Right cardiac atrium (tissue), 5 donors: ENCODE measurements at regions not wholly inside any gene's neighbourhood (a gene's known extent, or its start where the extent isn't known, plus 50 kb on each side); places are given as distances from the start of the nearest gene placed in this dataset.

ENCODE experiments used
- ATAC-seq, 2 donors: fragments of 200-7000 bp; cut with Tn5 transposase; one replicate each; pipeline versions ENCODE4 v1.8.0 to v1.9.1; 2020; ENCODE audit warnings: moderate library complexity in 2 of 2, mild to moderate bottlenecking in 1 of 2
- DNase-seq, 3 donors: peaks; one replicate each; pipeline ENCODE4 v3.0.0-alpha.2; 2020
- H3K27ac ChIP-seq: one replicate; pipeline ENCODE4 v1.5.1; 2013; ENCODE audit warnings: mild to moderate bottlenecking, low read length, control low read depth, moderate library complexity
- H3K27me3 ChIP-seq: one replicate; pipeline ENCODE4 v1.6.1; 2013; ENCODE audit not compliant: control insufficient read depth, insufficient read depth
- H3K4me1 ChIP-seq: one replicate; pipeline ENCODE4 v1.6.1; 2013; ENCODE audit warnings: low read length; ENCODE audit not compliant: control insufficient read depth, insufficient read depth
- H3K4me3 ChIP-seq: one replicate; pipeline ENCODE4 v1.5.1; 2013; ENCODE audit warnings: low read length, control low read depth
- H3K9me3 ChIP-seq: one replicate; pipeline ENCODE4 v1.6.1; 2013; ENCODE audit warnings: low read length; ENCODE audit not compliant: control insufficient read depth
- WGBS: extraction: QIAGEN DNeasy Blood & Tissue Kit; methylation state at CpG from one replicate; pipeline ENCODE4 v1.1.7; 2013; 5-methylcytosine and 5-hydroxymethylcytosine counted together
- intact Hi-C, 4 donors: fragments of 100-400 bp; cut with DNase I; formaldehyde crosslinking; loops; one replicate each; pipeline versions ENCODE4 v1.11.0 to v1.14.0; 2022 to 2023
- donor health status: healthy with polysubstance abuse.
- donor health status: DM: no; HTN: yes; CAD: no.
- donor health status: DM: no; HTN: no; CAD: no.
- donor health status: DM: no; HTN: yes; CAD: no; lungs with severe emphysema.
- donor health status: DM: yes; HTN: yes; CAD: no.

DNA sequence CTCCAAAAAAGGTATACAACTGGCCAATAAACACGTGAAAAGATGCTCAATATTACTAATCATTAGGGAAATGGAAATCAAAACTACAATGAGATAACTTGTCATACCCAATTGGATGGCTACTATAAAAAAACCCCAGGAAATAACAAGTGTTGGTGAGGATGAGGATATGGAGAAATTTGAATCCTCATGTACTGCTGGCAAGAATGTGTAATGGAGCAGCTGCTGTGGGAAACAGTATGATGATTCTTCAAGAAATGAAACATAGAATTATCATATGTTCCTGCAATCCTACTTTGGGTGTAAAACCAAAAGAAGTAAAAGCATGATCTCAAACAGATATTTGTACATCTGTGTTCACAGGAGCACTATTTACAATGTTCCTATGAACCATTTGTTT, 67.4 kb downstream of the RPLP1 start:
- DNase-seq: no peak
- Histone ChIP-seq H3K9me3 (no peaks in the 10 kb centered on the region), H3K27ac (no peak overlapping the region), H3K27me3 (no peaks in the 10 kb centered on the region), H3K4me3 (no peak overlapping the region), H3K4me1 (peaks cover 3% of the 10 kb centered on the region)
- WGBS: 40% methylated on average over 1 of the region's 1 CpG
- intact Hi-C loops: no loop called here
- no peak for ATAC-seq

GRCh38 chr15:69522361-69522760, 69.7 kb downstream of the RPLP1 start:
- no peaks in the 10 kb centered on the region for H3K9me3 ChIP-seq

DNA sequence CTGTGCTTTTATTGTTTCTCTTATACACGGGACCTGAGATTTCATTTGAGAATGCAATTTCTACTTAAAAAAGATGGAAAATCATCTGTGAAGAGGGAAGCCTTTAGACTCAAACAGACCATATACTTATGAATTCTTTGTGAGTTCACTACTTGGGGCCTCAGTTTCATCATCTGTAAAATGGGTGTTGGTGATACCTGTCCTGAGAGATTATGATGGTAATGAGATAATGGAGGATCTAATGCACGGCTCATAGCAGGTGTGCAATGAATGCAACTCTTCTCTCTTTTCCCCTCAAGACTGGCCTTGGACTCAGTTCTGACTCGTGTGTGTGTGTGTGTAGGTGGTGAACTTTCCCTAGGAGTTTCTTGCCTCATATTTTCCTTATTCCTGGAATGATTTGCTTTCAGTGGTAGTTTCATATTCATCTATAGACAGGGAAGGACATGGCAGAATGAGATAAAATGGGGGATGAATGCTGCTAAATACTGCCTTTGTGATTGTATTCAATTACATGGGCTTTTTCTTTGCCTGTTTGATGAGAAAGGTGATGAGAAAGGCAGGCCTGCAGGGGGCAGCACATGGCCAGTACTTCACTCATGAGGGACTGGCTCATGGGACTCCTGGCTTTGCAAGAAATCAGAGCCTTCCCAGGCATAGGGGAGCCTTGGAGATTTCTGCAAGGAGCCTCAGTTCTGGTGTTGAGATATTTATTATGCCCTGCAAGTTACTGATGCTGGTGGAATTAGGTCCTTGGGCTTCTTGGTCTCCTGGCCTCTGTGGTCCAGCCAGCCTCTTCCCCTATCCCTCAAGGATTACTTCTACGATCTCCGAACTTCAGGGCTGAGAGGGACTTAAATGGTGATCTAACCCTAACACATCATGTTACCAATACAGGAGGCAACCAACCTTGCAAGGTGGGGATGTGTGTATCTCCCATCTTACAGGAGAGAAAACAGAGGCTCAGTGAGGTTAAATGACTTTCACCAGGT, 70.7 kb downstream of the RPLP1 start:
- H3K27ac ChIP-seq: peak overlapping the region; percentile 26

More at GRCh38 chr15:69522361-69522760, 69.7 kb downstream of the RPLP1 start:
- intact Hi-C loops: no loop called here
- no peak overlapping the region for H3K4me3 ChIP-seq
- H3K4me1 ChIP-seq: peaks cover 3% of the 10 kb centered on the region
- DNase-seq: no peak
- no peak for ATAC-seq
- H3K27me3 ChIP-seq: no peaks in the 10 kb centered on the region
- no peak overlapping the region for H3K27ac ChIP-seq
- WGBS: 94% methylated on average over 2 of the region's 2 CpGs

GRCh38 chr15:69524296-69524695, 71.7 kb downstream of the RPLP1 start:
- no peaks in the 10 kb centered on the region for H3K9me3 ChIP-seq
- H3K27ac ChIP-seq: no peak overlapping the region
- H3K4me1 ChIP-seq: peaks cover 3% of the 10 kb centered on the region
- H3K27me3 ChIP-seq: no peaks in the 10 kb centered on the region
- H3K4me3 ChIP-seq: no peak overlapping the region
- intact Hi-C loops: no loop called here
- ATAC-seq (no peak), DNase-seq (no peak)
- WGBS: 64% methylated on average over 6 of the region's 6 CpGs

More for the DNA sequence above, 70.7 kb downstream of the RPLP1 start:
- ATAC-seq (peak; percentile 60 to 72), DNase-seq (peak; percentile 79 to 90 (median 89))
- H3K27me3 ChIP-seq: no peaks in the 10 kb centered on the region
- WGBS: 78% methylated on average over 5 of the region's 5 CpGs
- H3K4me1 ChIP-seq: peaks cover 3% of the 10 kb centered on the region
- intact Hi-C loops: no loop called here
- no peak overlapping the region for H3K4me3 ChIP-seq
- no peaks in the 10 kb centered on the region for H3K9me3 ChIP-seq

- Histone ChIP-seq H3K27ac (no peak overlapping the region), H3K27me3 (no peaks in the 10 kb centered on the region), H3K9me3 (no peaks in the 10 kb centered on the region), H3K4me3 (no peak overlapping the region), H3K4me1 (peaks cover 3% of the 10 kb centered on the region)
- ATAC-seq: peak; percentile 73 to 82
- DNase-seq: peak; percentile 68 to 83 (median 69)
- WGBS: 65% methylated on average over 7 of the region's 7 CpGs
- intact Hi-C loops: no loop called here
Observed at GRCh38 chr15:69524814-69525213, 72.2 kb downstream of the RPLP1 start.

- H3K27ac ChIP-seq: no peak overlapping the region
- no peak for DNase-seq
- WGBS: 93% methylated on average over 6 of the region's 6 CpGs
Observed at GRCh38 chr15:69525543-69525942, 72.9 kb downstream of the RPLP1 start.

DNA sequence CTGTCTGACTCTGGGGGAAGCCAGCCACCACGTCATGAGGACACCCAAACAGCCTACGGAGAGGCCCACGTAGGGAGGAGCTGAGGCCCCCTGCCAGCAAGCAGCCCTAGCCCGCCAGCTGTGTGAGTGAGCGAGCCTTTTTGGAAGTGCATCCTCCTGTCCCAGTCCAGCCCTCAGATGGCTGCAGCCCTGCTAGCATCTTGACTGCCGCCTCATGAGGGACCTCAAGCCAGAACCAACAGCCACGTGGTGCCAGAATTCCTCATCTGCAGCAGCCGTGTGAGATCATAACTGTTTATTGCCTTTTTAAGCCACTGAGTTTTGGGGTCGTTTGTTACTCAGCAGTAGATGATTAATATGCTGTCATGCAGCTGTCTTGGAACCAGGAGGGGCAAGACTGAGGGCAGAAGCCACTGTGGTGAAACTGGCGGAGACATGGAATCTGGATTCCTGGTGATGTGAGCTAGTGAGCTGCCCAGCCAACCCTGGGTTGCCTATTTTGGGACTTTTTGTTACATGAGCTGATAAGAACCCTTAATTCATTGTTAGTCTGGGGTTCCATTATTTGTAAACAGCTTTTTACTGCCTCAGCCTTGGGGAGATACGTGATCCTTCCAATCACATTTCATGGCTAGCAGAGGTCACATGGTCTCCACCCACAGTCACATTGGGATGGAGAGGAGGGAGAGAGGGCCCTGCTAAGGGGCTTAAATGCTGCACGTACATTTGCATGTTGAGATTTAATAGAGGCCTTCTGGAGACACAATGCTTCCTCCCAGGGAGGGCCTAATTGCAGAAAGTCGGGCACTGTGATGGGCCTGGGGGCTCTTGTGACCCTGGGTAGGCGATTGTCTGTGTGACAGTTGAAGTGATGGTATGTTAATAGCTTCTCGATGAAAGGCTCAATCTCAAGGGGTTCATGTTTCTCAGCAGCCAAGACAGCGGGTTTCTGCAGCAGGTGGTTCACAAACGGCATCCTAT, 73.8 kb downstream of the RPLP1 start:
- Histone ChIP-seq H3K27ac (no peak overlapping the region), H3K4me3 (no peak overlapping the region), H3K9me3 (no peaks in the 10 kb centered on the region), H3K27me3 (no peaks in the 10 kb centered on the region), H3K4me1 (peaks cover 3% of the 10 kb centered on the region)
- DNase-seq: peak; percentile 66 to 75 (median 71)
- ATAC-seq: peak in 1 of 2 donors; percentile 35
- intact Hi-C loops: no loop called here
- whole genome bisulfite sequencing: 64% methylated on average over 17 of the region's 17 CpGs

More at GRCh38 chr15:69525543-69525942, 72.9 kb downstream of the RPLP1 start:
- ATAC-seq: no peak
- Histone ChIP-seq H3K27me3 (no peaks in the 10 kb centered on the region), H3K4me3 (no peak overlapping the region), H3K9me3 (no peaks in the 10 kb centered on the region), H3K4me1 (peaks cover 3% of the 10 kb centered on the region)
- intact Hi-C loops: no loop called here

- DNase-seq (no peak), ATAC-seq (no peak)
- WGBS: 87% methylated on average over 5 of the region's 5 CpGs
- H3K4me1 ChIP-seq: no peaks in the 10 kb centered on the region
- no peaks in the 10 kb centered on the region for H3K9me3 ChIP-seq
- H3K27me3 ChIP-seq: no peaks in the 10 kb centered on the region
- intact Hi-C loops: no loop called here
- no peak overlapping the region for H3K4me3 ChIP-seq
- no peak overlapping the region for H3K27ac ChIP-seq
Observed at GRCh38 chr15:69529141-69529540, 76.5 kb downstream of the RPLP1 start.

GRCh38 chr15:69529961-69530633, 77.5 kb downstream of the RPLP1 start:
- Histone ChIP-seq H3K27me3 (no peaks in the 10 kb centered on the region), H3K9me3 (no peaks in the 10 kb centered on the region), H3K4me3 (no peak overlapping the region), H3K27ac (no peak overlapping the region), H3K4me1 (no peaks in the 10 kb centered on the region)
- DNase-seq (no peak), ATAC-seq (no peak)
- 66% methylated on average over 6 of the region's 6 CpGs for WGBS
- intact Hi-C loops: no loop called here

DNA sequence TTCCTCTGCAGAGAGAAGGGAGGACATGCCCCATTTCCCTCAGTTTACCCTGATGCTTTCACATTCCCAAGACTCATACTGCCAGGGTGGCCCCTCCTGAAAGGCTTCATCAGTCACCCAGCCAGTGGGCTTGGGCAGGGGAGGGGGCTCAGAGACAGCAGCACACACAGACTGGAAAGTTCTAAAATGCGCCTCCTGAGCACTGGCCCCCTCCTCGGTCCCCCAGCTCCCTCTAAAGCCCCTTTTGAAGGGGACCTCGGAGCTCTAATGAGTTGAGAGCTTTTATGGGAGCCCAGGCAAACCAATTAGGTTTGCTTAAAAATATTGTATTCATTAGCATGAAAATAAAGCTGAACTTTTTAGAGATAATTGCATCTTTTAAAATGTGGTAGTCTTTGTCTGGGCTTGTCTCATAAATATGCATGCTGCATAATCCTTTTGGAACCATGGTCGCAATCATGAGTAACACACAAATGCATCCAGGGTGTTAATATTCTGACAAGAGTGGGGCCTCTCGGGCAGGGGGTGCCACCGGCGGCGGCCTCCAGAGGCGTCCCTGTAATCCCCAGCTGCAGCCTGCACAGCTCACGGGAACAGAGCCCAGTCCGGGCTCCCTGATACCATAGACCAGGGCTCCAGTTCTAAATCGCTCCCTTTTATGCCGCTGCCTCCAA, 78.5 kb downstream of the RPLP1 start:
- Histone ChIP-seq H3K4me3 (no peak overlapping the region), H3K27me3 (no peaks in the 10 kb centered on the region), H3K9me3 (no peaks in the 10 kb centered on the region), H3K27ac (no peak overlapping the region), H3K4me1 (no peaks in the 10 kb centered on the region)
- intact Hi-C loops: no loop called here
- no peak for DNase-seq
- WGBS: 58% methylated on average over 13 of the region's 13 CpGs
- peak in 1 of 2 donors; percentile 24 for ATAC-seq
